Kidney (tissue), 13 donors: ENCODE measurements at regions not wholly inside any gene's neighbourhood (a gene's known extent, or its start where the extent isn't known, plus 50 kb on each side); places are given as distances from the start of the nearest gene placed in this dataset.

Source experiments
- DNase-seq, 5 donors: peaks; one replicate each; pipeline ENCODE4 v3.0.0-alpha.2; 2013 to 2020
- FAIRE-seq: peaks from 2 replicates; lab custom pipeline; 2012; peaks lifted over from hg19 to GRCh38; lab: Jason Lieb, UNC
- H3K27ac ChIP-seq, 2 donors: one replicate each; pipeline ENCODE4 v1.7.0; 2013; ENCODE audit warnings: low read depth in 2 of 2, low read length in 2 of 2, inconsistent platforms in 1 of 2
- H3K27me3 ChIP-seq: one replicate; pipeline ENCODE4 v1.7.1; 2013; ENCODE audit warnings: low read length, inconsistent platforms; ENCODE audit not compliant: control insufficient read depth, insufficient read depth
- H3K36me3 ChIP-seq, 3 donors: one replicate each; pipeline versions ENCODE4 v1.7.0 to v1.7.1; 2013; ENCODE audit warnings: low read length in 3 of 3, control low read depth in 1 of 3, inconsistent platforms in 1 of 3; ENCODE audit not compliant: insufficient read depth in 3 of 3, control insufficient read depth in 2 of 3
- H3K4me1 ChIP-seq, 3 donors: one replicate each; pipeline versions ENCODE4 v1.7.0 to v1.7.1; 2013; ENCODE audit warnings: low read length in 3 of 3, inconsistent platforms in 1 of 3, low read depth in 1 of 3; ENCODE audit not compliant: control insufficient read depth in 2 of 3, insufficient read depth in 2 of 3
- H3K4me3 ChIP-seq, 3 donors: one replicate each; pipeline versions ENCODE4 v1.7.0 to v1.8.1; 2013; ENCODE audit warnings: low read length in 3 of 3, control low read depth in 1 of 3, inconsistent platforms in 1 of 3
- H3K9ac ChIP-seq, 3 donors: one replicate each; pipeline versions ENCODE4 v1.7.0 to v1.7.1; 2013; ENCODE audit warnings: low read length in 3 of 3, control low read depth in 1 of 3, inconsistent platforms in 1 of 3
- H3K9me3 ChIP-seq, 3 donors: one replicate each; pipeline versions ENCODE4 v1.7.0 to v1.7.1; 2013; ENCODE audit warnings: low read length in 3 of 3, control low read depth in 1 of 3, inconsistent platforms in 1 of 3; ENCODE audit not compliant: control insufficient read depth in 2 of 3, insufficient read depth in 1 of 3
- intact Hi-C: fragments of 100-400 bp; cut with DNase I; formaldehyde crosslinking; loops from one replicate; pipeline ENCODE4 v1.11.1; 2022
- TF ChIP-seq, protein P1 (sequence below): IDR thresholded peaks from 3 replicates; pipeline ENCODE4 v1.5.1; 2012; ENCODE audit warnings: mild to moderate bottlenecking, moderate library complexity, borderline replicate concordance; ENCODE audit not compliant: insufficient read depth; ENCODE audit errors: extremely low read depth
- donor health status: control.
- donor health status: control.
- donor health status: control.
- donor health status: control.
- donor health status: control.
- donor health status: DM: yes; HTN: yes; CAD: no.
- donor health status: Normal renal cell carcinoma (clear cell type).

DNA sequence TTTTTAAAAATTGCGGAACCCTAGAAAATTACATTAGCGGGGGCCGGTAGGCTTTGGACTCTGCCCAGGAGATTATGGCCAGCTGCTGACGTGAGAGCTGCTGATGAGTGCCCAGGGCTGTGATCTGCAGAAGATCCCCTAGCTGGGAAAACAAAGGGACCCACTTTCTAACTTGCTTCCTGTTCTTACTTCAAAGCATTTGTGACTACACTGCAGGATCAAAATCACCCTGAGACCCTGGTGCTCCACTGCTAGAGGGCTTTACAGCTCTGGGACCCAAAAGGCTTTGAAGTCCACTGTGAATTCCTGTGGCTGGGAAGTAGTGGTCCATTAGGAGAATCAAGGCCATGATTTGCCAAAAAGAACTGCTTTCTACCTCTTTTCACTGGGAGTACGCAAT is 499.4 kb upstream of the AKR1E2 start:
- Histone ChIP-seq H3K27ac (no peak overlapping the region), H3K27me3 (no peaks in the 10 kb centered on the region), H3K9me3 (no peaks in the 10 kb centered on the region), H3K9ac (no peak overlapping the region), H3K36me3 (no peaks in the 10 kb centered on the region), H3K4me3 (no peak overlapping the region), H3K4me1 (no peaks in the 10 kb centered on the region)
- TF ChIP-seq, protein P1, sequence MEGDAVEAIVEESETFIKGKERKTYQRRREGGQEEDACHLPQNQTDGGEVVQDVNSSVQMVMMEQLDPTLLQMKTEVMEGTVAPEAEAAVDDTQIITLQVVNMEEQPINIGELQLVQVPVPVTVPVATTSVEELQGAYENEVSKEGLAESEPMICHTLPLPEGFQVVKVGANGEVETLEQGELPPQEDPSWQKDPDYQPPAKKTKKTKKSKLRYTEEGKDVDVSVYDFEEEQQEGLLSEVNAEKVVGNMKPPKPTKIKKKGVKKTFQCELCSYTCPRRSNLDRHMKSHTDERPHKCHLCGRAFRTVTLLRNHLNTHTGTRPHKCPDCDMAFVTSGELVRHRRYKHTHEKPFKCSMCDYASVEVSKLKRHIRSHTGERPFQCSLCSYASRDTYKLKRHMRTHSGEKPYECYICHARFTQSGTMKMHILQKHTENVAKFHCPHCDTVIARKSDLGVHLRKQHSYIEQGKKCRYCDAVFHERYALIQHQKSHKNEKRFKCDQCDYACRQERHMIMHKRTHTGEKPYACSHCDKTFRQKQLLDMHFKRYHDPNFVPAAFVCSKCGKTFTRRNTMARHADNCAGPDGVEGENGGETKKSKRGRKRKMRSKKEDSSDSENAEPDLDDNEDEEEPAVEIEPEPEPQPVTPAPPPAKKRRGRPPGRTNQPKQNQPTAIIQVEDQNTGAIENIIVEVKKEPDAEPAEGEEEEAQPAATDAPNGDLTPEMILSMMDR: no peak
- intact Hi-C loops: no loop called here
- FAIRE-seq: no peak
- DNase-seq: no peak

DNA sequence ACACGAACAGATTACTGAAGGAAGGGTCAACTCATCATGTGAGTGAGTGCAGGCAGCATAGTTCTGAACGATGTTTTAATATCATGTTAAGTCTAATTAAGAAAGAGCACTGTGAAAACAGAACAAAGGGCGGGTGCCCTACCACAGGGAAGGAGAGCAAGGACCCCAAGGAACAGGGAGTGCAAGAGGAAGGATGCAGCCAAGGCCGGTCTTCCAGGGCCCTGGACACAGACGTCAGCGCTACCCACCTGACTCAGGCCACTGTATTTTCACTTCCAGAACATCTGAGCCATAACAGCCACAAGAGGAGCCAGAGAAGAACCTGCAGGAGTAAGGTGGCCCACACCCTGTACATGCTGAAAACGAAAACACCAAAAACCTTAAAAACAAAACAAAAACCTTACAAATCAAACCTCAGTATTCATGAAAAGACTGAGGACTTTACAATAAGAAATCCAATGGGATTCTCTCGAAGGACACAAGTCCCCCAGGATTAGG is 506.1 kb upstream of the AKR1E2 start:
- no peak for DNase-seq
- no peak for FAIRE-seq
- intact Hi-C loops: no loop called here
- Histone ChIP-seq H3K27me3 (no peaks in the 10 kb centered on the region), H3K36me3 (no peaks in the 10 kb centered on the region), H3K27ac (no peak overlapping the region), H3K4me3 (no peak overlapping the region), H3K4me1 (no peaks in the 10 kb centered on the region), H3K9ac (no peak overlapping the region), H3K9me3 (no peaks in the 10 kb centered on the region)
- TF ChIP-seq, protein P1: no peak

DNA sequence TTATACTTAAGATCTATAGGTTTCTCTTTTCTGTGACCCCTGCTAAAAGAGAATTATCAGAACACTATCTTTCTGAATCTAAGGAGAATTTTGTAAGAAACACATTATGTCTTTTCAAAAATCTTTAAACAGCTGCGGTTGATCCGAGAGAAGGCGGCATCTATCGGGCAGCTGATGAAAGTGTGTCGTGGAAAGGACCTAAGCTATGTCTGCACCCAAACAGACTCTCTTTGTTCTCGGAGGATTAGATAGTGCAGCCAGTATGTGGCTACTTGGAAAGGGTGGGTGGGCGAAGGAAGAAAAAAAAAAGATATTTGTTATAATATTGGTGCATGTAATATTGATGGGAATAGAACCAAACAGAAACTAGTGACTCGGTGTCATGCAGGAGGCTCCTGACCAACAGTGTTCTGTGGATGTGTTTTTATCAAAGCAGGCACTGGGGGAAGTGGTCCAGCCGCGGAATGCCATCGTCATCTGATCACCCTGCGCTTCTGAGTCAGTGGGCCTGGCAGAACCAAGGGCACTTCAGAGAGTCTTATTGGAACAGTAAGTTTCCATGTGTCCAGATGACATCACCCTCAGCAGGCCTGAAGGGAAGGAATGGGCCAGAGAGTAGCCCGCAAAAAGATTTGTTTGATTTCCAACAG is 509.7 kb upstream of the AKR1E2 start:
- intact Hi-C loops: no loop called here
- Histone ChIP-seq H3K9ac (no peak overlapping the region), H3K36me3 (no peaks in the 10 kb centered on the region), H3K27me3 (no peaks in the 10 kb centered on the region), H3K27ac (no peak overlapping the region), H3K4me3 (no peak overlapping the region), H3K9me3 (no peaks in the 10 kb centered on the region), H3K4me1 (no peaks in the 10 kb centered on the region)
- TF ChIP-seq, protein P1: no peak
- FAIRE-seq (no peak), DNase-seq (no peak)
